Kidney (tissue), 13 donors: ENCODE measurements at regions not wholly inside any gene's neighbourhood (a gene's known extent, or its start where the extent isn't known, plus 50 kb on each side); places are given as distances from the start of the nearest gene placed in this dataset.

Experiments
- DNase-seq, 5 donors: peaks; one replicate each; pipeline ENCODE4 v3.0.0-alpha.2; 2013 to 2020
- FAIRE-seq: peaks from 2 replicates; lab custom pipeline; 2012; peaks lifted over from hg19 to GRCh38; lab: Jason Lieb, UNC
- H3K27ac ChIP-seq, 2 donors: one replicate each; pipeline ENCODE4 v1.7.0; 2013; ENCODE audit warnings: low read depth in 2 of 2, low read length in 2 of 2, inconsistent platforms in 1 of 2
- H3K27me3 ChIP-seq: one replicate; pipeline ENCODE4 v1.7.1; 2013; ENCODE audit warnings: low read length, inconsistent platforms; ENCODE audit not compliant: control insufficient read depth, insufficient read depth
- H3K36me3 ChIP-seq, 3 donors: one replicate each; pipeline versions ENCODE4 v1.7.0 to v1.7.1; 2013; ENCODE audit warnings: low read length in 3 of 3, control low read depth in 1 of 3, inconsistent platforms in 1 of 3; ENCODE audit not compliant: insufficient read depth in 3 of 3, control insufficient read depth in 2 of 3
- H3K4me1 ChIP-seq, 3 donors: one replicate each; pipeline versions ENCODE4 v1.7.0 to v1.7.1; 2013; ENCODE audit warnings: low read length in 3 of 3, inconsistent platforms in 1 of 3, low read depth in 1 of 3; ENCODE audit not compliant: control insufficient read depth in 2 of 3, insufficient read depth in 2 of 3
- H3K4me3 ChIP-seq, 3 donors: one replicate each; pipeline versions ENCODE4 v1.7.0 to v1.8.1; 2013; ENCODE audit warnings: low read length in 3 of 3, control low read depth in 1 of 3, inconsistent platforms in 1 of 3
- H3K9ac ChIP-seq, 3 donors: one replicate each; pipeline versions ENCODE4 v1.7.0 to v1.7.1; 2013; ENCODE audit warnings: low read length in 3 of 3, control low read depth in 1 of 3, inconsistent platforms in 1 of 3
- H3K9me3 ChIP-seq, 3 donors: one replicate each; pipeline versions ENCODE4 v1.7.0 to v1.7.1; 2013; ENCODE audit warnings: low read length in 3 of 3, control low read depth in 1 of 3, inconsistent platforms in 1 of 3; ENCODE audit not compliant: control insufficient read depth in 2 of 3, insufficient read depth in 1 of 3
- CTCF ChIP-seq: IDR thresholded peaks from 3 replicates; pipeline ENCODE4 v1.5.1; 2012; ENCODE audit warnings: mild to moderate bottlenecking, moderate library complexity, borderline replicate concordance; ENCODE audit not compliant: insufficient read depth; ENCODE audit errors: extremely low read depth
- intact Hi-C: fragments of 100-400 bp; cut with DNase I; formaldehyde crosslinking; loops from one replicate; pipeline ENCODE4 v1.11.1; 2022
- donor health status: control.
- donor health status: control.
- donor health status: control.
- donor health status: control.
- donor health status: control.
- donor health status: DM: yes; HTN: yes; CAD: no.
- donor health status: Normal renal cell carcinoma (clear cell type).

GRCh38 chr4:41815473-41815872 is 66.9 kb upstream of the PHOX2B start:
- intact Hi-C loops = no loop called here

GRCh38 chr4:41814565-41814964 is 66.0 kb upstream of the PHOX2B start:
- Histone ChIP-seq H3K27ac (no peak overlapping the region), H3K9ac (no peak overlapping the region), H3K36me3 (no peaks in the 10 kb centered on the region), H3K4me1 (no peaks in the 10 kb centered on the region), H3K4me3 (no peak overlapping the region), H3K27me3 (no peaks in the 10 kb centered on the region), H3K9me3 (no peaks in the 10 kb centered on the region)
- no peak for FAIRE-seq
- DNase-seq = peak in 4 of 5 donors; percentile 55 to 70 (median 60)
- peak; percentile 38 for TF ChIP-seq CTCF
- intact Hi-C loops = no loop called here

More at GRCh38 chr4:41815473-41815872, 66.9 kb upstream of the PHOX2B start:
- H3K36me3 ChIP-seq = no peaks in the 10 kb centered on the region
- no peak overlapping the region for H3K4me3 ChIP-seq
- H3K27ac ChIP-seq = no peak overlapping the region
- no peaks in the 10 kb centered on the region for H3K9me3 ChIP-seq
- TF ChIP-seq CTCF = no peak
- H3K4me1 ChIP-seq = no peaks in the 10 kb centered on the region
- DNase-seq (no peak), FAIRE-seq (no peak)
- no peak overlapping the region for H3K9ac ChIP-seq
- H3K27me3 ChIP-seq = no peaks in the 10 kb centered on the region

- H3K36me3 ChIP-seq = no peaks in the 10 kb centered on the region
- intact Hi-C loops = no loop called here
- H3K9ac ChIP-seq = no peak overlapping the region
- no peak overlapping the region for H3K4me3 ChIP-seq
- FAIRE-seq (no peak), DNase-seq (no peak)
- no peaks in the 10 kb centered on the region for H3K4me1 ChIP-seq
- no peaks in the 10 kb centered on the region for H3K9me3 ChIP-seq
- TF ChIP-seq CTCF = no peak
- H3K27me3 ChIP-seq = no peaks in the 10 kb centered on the region
- H3K27ac ChIP-seq = no peak overlapping the region
These were observed 58.3 kb upstream of the PHOX2B start for GRCh38 chr4:41806807-41807206.

GRCh38 chr4:41802590-41802989 is 54.1 kb upstream of the PHOX2B start:
- no peak for FAIRE-seq
- no peak overlapping the region for H3K27ac ChIP-seq
- no peaks in the 10 kb centered on the region for H3K9me3 ChIP-seq
- no peak for DNase-seq
- H3K4me3 ChIP-seq = no peak overlapping the region
- no peaks in the 10 kb centered on the region for H3K4me1 ChIP-seq
- H3K9ac ChIP-seq = no peak overlapping the region
- no peaks in the 10 kb centered on the region for H3K27me3 ChIP-seq
- no peaks in the 10 kb centered on the region for H3K36me3 ChIP-seq
- intact Hi-C loops = no loop called here
- no peak for TF ChIP-seq CTCF
